Neutrophil (primary cell): ENCODE measurements at regions not wholly inside any gene's neighbourhood (a gene's known extent, or its start where the extent isn't known, plus 50 kb on each side); places are given as distances from the start of the nearest gene placed in this dataset.

ENCODE experiments used
- H3K27ac ChIP-seq: fragments of 200-600 bp; sonication (generic); 2 replicates; pipeline ENCODE4 v1.5.1; 2016; ENCODE audit warnings: mild to moderate bottlenecking, moderate library complexity
- H3K27me3 ChIP-seq: fragments of 200-600 bp; sonication (generic); 2 replicates; pipeline ENCODE4 v1.6.0; 2016; ENCODE audit warnings: mild to moderate bottlenecking
- H3K36me3 ChIP-seq: fragments of 200-600 bp; sonication (generic); 2 replicates; pipeline ENCODE4 v1.5.1; 2017
- H3K4me1 ChIP-seq, 2 experiments: fragments of 200-600 bp in 1 of 2; sonication (generic) in 1 of 2; 1 replicate in 1 of 2; 2 replicates in 1 of 2; pipeline versions ENCODE4 v1.5.1 to v1.6.1; 2013 to 2016; ENCODE audit warnings: low read depth in 1 of 2, low read length in 1 of 2, mild to moderate bottlenecking in 1 of 2, moderate library complexity in 1 of 2; ENCODE audit not compliant: control insufficient read depth in 1 of 2, insufficient read depth in 1 of 2
- H3K4me3 ChIP-seq, 2 experiments: fragments of 200-600 bp in 1 of 2; sonication (generic) in 1 of 2; 1 replicate in 1 of 2; 2 replicates in 1 of 2; pipeline ENCODE4 v1.5.1; 2013 to 2016; ENCODE audit warnings: low read depth in 1 of 2, low read length in 1 of 2, mild to moderate bottlenecking in 1 of 2, moderate library complexity in 1 of 2
- H3K9me3 ChIP-seq: fragments of 200-600 bp; sonication (generic); 2 replicates; pipeline ENCODE4 v1.5.1; 2016
- TF ChIP-seq, protein P1 (sequence below): fragments of 200-600 bp; sonication (generic); IDR thresholded peaks from 2 replicates; pipeline ENCODE4 v1.5.1; 2016; ENCODE audit warnings: antibody characterized with exemption

DNA sequence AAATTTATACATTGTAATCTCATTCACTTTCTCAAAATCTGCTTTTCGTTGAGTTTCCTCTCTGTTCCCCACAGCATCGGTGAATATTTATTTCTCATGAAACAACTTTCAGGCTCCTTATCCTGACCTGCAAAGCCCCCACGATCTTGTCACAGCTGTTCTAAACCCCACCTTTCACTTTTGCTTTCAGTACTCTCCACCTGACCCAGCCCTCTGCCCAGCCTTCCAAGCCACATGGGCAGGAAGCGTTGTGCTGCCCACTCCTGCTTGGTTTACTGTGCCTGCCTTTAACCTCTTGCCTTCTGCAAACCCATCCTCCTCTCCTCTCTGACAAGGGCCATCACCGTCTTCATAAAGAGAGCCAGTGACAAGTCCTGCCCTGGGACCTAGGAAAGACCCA lies 262.5 kb downstream of the GALR1 start:
- Histone ChIP-seq H3K27ac (peak overlapping the region; percentile 39), H3K4me3 (no peak overlapping the region), H3K27me3 (no peaks in the 10 kb centered on the region), H3K4me1 (no peaks in the 10 kb centered on the region), H3K9me3 (no peaks in the 10 kb centered on the region), H3K36me3 (no peaks in the 10 kb centered on the region)
- TF ChIP-seq, protein P1, sequence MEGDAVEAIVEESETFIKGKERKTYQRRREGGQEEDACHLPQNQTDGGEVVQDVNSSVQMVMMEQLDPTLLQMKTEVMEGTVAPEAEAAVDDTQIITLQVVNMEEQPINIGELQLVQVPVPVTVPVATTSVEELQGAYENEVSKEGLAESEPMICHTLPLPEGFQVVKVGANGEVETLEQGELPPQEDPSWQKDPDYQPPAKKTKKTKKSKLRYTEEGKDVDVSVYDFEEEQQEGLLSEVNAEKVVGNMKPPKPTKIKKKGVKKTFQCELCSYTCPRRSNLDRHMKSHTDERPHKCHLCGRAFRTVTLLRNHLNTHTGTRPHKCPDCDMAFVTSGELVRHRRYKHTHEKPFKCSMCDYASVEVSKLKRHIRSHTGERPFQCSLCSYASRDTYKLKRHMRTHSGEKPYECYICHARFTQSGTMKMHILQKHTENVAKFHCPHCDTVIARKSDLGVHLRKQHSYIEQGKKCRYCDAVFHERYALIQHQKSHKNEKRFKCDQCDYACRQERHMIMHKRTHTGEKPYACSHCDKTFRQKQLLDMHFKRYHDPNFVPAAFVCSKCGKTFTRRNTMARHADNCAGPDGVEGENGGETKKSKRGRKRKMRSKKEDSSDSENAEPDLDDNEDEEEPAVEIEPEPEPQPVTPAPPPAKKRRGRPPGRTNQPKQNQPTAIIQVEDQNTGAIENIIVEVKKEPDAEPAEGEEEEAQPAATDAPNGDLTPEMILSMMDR = no peak

DNA sequence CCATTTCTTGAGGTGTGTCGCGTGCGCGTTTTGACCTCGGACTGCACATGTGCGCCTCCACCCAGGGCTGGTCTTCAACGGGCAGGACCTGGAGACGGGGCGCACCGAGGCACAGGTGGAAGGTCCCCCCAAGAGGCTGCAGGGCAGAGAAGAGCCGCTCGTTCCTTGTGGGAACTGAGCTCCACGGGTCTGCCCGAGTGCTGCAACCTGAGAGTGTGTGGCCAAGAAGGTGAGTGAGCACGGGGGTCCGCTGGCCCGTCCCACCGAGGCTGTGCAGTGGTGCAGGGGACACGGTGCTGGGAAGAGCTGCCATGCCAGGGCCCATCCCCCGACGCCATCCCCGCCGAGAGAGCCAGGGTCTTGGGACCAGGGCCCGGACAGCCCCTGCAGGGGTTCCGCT lies 268.3 kb downstream of the GALR1 start:
- Histone ChIP-seq H3K9me3 (no peaks in the 10 kb centered on the region), H3K27me3 (no peaks in the 10 kb centered on the region), H3K4me1 (no peaks in the 10 kb centered on the region), H3K36me3 (no peaks in the 10 kb centered on the region), H3K4me3 (no peak overlapping the region), H3K27ac (no peak overlapping the region)
- TF ChIP-seq, protein P1 = no peak

DNA sequence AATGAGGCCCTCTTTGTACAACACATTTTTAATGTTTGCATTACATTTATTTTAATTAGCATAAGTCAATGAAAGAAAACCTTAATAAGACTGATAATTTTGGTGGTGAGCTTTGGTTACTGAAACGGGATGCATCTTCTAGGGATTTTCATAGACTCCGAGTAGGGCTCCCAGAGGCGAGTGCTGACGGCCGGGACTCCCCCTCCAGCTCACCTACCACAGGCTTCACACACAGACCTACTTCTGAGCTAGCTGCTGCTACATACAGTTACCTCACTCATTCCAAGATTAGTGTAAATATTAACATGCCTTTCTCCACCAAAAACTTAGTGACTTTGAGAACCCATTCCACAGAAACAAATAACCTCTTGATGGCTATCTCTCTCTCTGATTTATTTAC lies 271.1 kb downstream of the GALR1 start:
- TF ChIP-seq, protein P1 = no peak
- no peaks in the 10 kb centered on the region for H3K9me3 ChIP-seq
- no peak overlapping the region for H3K4me3 ChIP-seq
- H3K4me1 ChIP-seq = no peaks in the 10 kb centered on the region
- H3K36me3 ChIP-seq = no peaks in the 10 kb centered on the region
- no peaks in the 10 kb centered on the region for H3K27me3 ChIP-seq
- no peak overlapping the region for H3K27ac ChIP-seq

DNA sequence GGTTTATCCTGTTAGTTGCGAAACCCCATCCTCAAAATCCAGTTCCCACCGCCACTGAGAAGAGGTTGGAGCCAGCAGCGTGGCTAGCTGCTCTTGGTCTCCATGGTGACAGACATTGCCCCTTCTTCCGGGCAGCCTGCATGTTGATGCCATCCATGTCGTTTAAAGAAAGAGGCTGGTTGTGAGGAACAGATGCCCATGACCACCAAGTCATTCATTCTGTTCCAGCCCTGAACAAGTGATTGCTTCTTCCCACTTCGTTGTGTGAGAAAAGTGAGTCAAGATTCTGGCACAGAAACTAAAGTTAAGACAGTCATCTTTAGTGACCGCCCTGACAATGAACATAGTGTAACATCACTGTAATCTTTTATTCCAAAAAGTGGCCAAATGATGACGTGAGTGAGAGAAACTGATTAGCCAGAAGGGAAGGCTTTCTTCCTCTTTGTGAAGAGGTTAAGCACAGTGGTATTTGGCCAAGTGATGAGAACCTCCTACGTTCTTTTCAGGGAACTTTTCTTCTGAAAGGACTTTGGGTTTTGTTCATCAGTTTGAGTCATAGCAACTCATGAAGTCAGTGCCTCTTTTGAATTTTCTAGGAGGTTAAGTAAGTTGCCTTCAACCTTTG lies 272.5 kb downstream of the GALR1 start:
- H3K4me1 ChIP-seq = no peaks in the 10 kb centered on the region
- H3K9me3 ChIP-seq = no peaks in the 10 kb centered on the region
- no peak overlapping the region for H3K4me3 ChIP-seq
- TF ChIP-seq, protein P1 = no peak
- no peak overlapping the region for H3K27ac ChIP-seq
- H3K27me3 ChIP-seq = no peaks in the 10 kb centered on the region
- no peaks in the 10 kb centered on the region for H3K36me3 ChIP-seq

DNA sequence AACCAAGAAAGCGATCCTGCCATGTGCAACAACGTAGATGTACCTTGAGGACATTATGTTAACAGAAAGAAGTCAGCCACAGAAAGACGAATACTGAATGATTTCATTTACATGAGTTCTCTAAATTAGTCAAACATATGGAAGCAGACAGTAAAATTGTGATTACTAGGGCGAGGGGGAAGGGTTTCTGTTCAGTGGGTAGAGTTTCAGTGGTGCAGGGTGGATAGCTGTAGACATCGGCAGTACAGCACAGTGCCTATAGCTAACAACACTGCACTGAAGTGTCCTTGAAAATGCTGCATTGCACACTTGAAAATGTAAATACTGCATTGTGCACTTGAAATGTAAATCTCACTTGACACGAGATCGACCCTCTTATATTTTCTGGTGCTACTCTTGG lies 275.3 kb downstream of the GALR1 start:
- no peaks in the 10 kb centered on the region for H3K9me3 ChIP-seq
- H3K27ac ChIP-seq = no peak overlapping the region
- H3K27me3 ChIP-seq = no peaks in the 10 kb centered on the region
- no peak overlapping the region for H3K4me3 ChIP-seq
- H3K36me3 ChIP-seq = no peaks in the 10 kb centered on the region
- peaks cover 0 to 8% of the 10 kb centered on the region in 2 experiments for H3K4me1 ChIP-seq
- TF ChIP-seq, protein P1 = no peak

DNA sequence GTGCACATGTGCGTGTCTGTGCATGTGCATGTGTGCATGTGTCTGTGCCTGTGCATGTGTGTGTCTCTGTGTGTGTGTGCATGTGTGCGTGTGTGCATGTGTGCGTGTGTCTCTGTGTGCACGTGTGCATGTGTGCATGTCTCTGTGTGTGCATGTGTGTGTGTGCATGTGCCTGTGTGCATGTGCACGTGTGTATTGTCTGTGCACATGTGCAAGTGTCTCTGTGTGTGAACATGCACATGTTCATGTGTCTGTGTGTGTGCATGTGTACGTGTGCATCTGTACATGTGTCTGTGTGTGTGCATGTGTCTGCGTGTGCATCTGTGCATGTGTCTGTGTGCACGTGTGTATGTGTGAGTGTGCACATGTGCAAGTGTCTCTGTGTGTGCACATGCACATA lies 277.3 kb downstream of the GALR1 start:
- Histone ChIP-seq H3K27ac (no peak overlapping the region), H3K4me1 (peaks cover 0 to 11% of the 10 kb centered on the region in 2 experiments), H3K36me3 (no peaks in the 10 kb centered on the region), H3K27me3 (no peaks in the 10 kb centered on the region), H3K9me3 (no peaks in the 10 kb centered on the region), H3K4me3 (no peak overlapping the region)
- TF ChIP-seq, protein P1 = no peak
